SU-DHL-6 (cell line): ENCODE measurements at regions not wholly inside any gene's neighbourhood (a gene's known extent, or its start where the extent isn't known, plus 50 kb on each side); places are given as distances from the start of the nearest gene placed in this dataset.

Experiments used
- H2AFZ ChIP-seq: fragments of 200-600 bp; sonication (generic); 2 replicates; pipeline ENCODE4 v1.6.1; 2014; ENCODE audit warnings: low read depth, mild to moderate bottlenecking, moderate library complexity, mixed read lengths, antibody characterized with exemption, low read length; ENCODE audit not compliant: severe bottlenecking
- H3F3A ChIP-seq: fragments of 200-600 bp; shearing (Covaris generic); 2 replicates; pipeline ENCODE4 v1.6.0; 2016; ENCODE audit warnings: antibody characterized with exemption, mild to moderate bottlenecking; ENCODE audit not compliant: insufficient read depth
- H3K27ac ChIP-seq: fragments of 200-600 bp; sonication (generic); 2 replicates; pipeline ENCODE4 v1.5.1; 2016; ENCODE audit warnings: low read depth, mild to moderate bottlenecking, low read length, moderate library complexity, mixed read lengths
- H3K27me3 ChIP-seq: fragments of 200-600 bp; sonication (generic), shearing (Covaris generic); 2 replicates; pipeline ENCODE4 v1.6.0; 2014; ENCODE audit warnings: mild to moderate bottlenecking, low read length
- H3K36me3 ChIP-seq: fragments of 200-600 bp; sonication (generic); 2 replicates; pipeline ENCODE4 v1.6.1; 2014; ENCODE audit warnings: mild to moderate bottlenecking, low read length, mixed read lengths
- H3K4me2 ChIP-seq: fragments of 300-600, 200-600 bp; shearing (Covaris generic), sonication (generic); 2 replicates; pipeline ENCODE4 v1.6.0; 2014; ENCODE audit warnings: low read length, low read depth, mild to moderate bottlenecking; ENCODE audit not compliant: poor library complexity, severe bottlenecking
- H3K4me3 ChIP-seq: fragments of 200-600 bp; sonication (generic); 2 replicates; pipeline ENCODE4 v1.5.1; 2014; ENCODE audit warnings: antibody characterized with exemption, low read length, mild to moderate bottlenecking, mixed read lengths; ENCODE audit not compliant: insufficient read depth, poor library complexity, severe bottlenecking
- H3K79me2 ChIP-seq: fragments of 200-600 bp; sonication (generic); 2 replicates; pipeline ENCODE4 v1.6.1; 2014; ENCODE audit warnings: mild to moderate bottlenecking, low read length, moderate library complexity; ENCODE audit not compliant: insufficient read depth
- H3K9ac ChIP-seq: fragments of 200-600 bp; sonication (generic); 2 replicates; pipeline ENCODE4 v1.7.0; 2014; ENCODE audit warnings: mild to moderate bottlenecking, low read length
- H3K9me2 ChIP-seq: fragments of 200-600 bp; sonication (generic); replicated peaks from 2 replicates; pipeline ENCODE4 v1.6.1; 2014; ENCODE audit warnings: low read length; ENCODE audit not compliant: insufficient read depth
- H3K9me3 ChIP-seq: fragments of 200-600 bp; sonication (generic); 2 replicates; pipeline ENCODE4 v1.6.1; 2014; ENCODE audit warnings: low read length, mixed read lengths; ENCODE audit not compliant: insufficient read depth
- H4K20me1 ChIP-seq: fragments of 200-600 bp; sonication (generic); 2 replicates; pipeline ENCODE4 v1.6.1; 2014; ENCODE audit warnings: low read depth, mild to moderate bottlenecking, antibody characterized with exemption, low read length, moderate library complexity, mixed read lengths
- EZH2phosphoT487 ChIP-seq: fragments of 200-600 bp; sonication (generic), shearing (Covaris generic); conservative IDR thresholded peaks from 2 replicates; pipeline ENCODE4 v1.6.1; 2018; ENCODE audit warnings: mild to moderate bottlenecking, antibody characterized with exemption, low read length, moderate library complexity, mixed read lengths
- TF ChIP-seq, protein P1 (sequence below): fragments of 200-600 bp; sonication (generic); IDR thresholded peaks from one replicate; pipeline ENCODE4 v1.5.1; 2017; ENCODE audit warnings: antibody characterized with exemption, mild to moderate bottlenecking, low read length, moderate library complexity; ENCODE audit not compliant: insufficient read depth, poor library complexity, severe bottlenecking

DNA sequence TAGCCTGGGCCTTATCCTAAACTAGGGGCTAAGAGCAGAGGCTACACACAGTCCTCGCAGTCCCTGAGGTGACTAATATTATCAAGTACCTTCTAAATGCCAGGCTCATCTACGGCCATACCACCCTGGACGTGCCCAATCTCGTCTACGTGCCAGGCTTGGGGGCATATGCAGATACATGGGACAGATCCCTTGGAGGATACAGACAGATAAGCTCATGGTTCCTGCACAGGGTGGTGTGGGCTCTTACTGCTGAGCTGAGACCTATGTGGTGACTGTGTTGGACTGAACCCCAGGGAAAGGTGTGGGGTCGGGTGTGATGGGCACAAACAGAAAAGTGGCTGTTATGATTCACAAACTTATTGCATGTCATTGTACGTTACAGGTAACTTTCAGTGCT, 268.4 kb upstream of the NEBL start:
- no peak overlapping the region for H3K9ac ChIP-seq
- H3K27me3 ChIP-seq = no peaks in the 10 kb centered on the region
- no peak overlapping the region for H3K4me2 ChIP-seq
- no peaks in the 10 kb centered on the region for H3K9me2 ChIP-seq
- H3F3A ChIP-seq = no peaks in the 10 kb centered on the region
- no peak overlapping the region for H3K4me3 ChIP-seq
- no peaks in the 10 kb centered on the region for H3K36me3 ChIP-seq
- no peaks in the 10 kb centered on the region for H3K79me2 ChIP-seq
- no peak overlapping the region for H2AFZ ChIP-seq
- H3K27ac ChIP-seq = no peak overlapping the region
- no peaks in the 10 kb centered on the region for H3K9me3 ChIP-seq
- H4K20me1 ChIP-seq = no peaks in the 10 kb centered on the region
- TF ChIP-seq, protein P1, sequence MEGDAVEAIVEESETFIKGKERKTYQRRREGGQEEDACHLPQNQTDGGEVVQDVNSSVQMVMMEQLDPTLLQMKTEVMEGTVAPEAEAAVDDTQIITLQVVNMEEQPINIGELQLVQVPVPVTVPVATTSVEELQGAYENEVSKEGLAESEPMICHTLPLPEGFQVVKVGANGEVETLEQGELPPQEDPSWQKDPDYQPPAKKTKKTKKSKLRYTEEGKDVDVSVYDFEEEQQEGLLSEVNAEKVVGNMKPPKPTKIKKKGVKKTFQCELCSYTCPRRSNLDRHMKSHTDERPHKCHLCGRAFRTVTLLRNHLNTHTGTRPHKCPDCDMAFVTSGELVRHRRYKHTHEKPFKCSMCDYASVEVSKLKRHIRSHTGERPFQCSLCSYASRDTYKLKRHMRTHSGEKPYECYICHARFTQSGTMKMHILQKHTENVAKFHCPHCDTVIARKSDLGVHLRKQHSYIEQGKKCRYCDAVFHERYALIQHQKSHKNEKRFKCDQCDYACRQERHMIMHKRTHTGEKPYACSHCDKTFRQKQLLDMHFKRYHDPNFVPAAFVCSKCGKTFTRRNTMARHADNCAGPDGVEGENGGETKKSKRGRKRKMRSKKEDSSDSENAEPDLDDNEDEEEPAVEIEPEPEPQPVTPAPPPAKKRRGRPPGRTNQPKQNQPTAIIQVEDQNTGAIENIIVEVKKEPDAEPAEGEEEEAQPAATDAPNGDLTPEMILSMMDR = no peak
- no peak for TF ChIP-seq EZH2phosphoT487

DNA sequence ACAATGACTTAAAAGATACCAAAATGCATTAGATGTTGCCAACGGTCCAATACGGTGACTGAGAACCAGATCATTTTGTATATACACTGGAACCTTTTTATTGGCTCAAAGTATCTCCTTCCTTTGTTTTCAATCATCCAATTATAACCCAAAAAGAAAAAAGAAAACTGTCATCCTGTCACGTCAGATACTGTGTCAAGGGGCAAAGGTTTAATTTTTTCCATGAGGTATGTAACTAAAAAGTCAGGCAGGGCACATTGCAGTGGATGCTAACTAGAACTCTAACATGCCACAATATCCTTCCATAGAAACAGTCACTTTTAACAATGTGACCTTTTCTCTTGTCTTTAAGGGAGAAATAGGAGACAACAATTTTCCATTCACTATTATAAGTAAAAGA, 267.6 kb upstream of the NEBL start:
- H3K4me2 ChIP-seq = no peak overlapping the region
- H3K27ac ChIP-seq = no peak overlapping the region
- no peaks in the 10 kb centered on the region for H3F3A ChIP-seq
- TF ChIP-seq, protein P1 = no peak
- no peak for TF ChIP-seq EZH2phosphoT487
- no peaks in the 10 kb centered on the region for H3K79me2 ChIP-seq
- no peaks in the 10 kb centered on the region for H3K9me3 ChIP-seq
- H3K9ac ChIP-seq = no peak overlapping the region
- no peak overlapping the region for H2AFZ ChIP-seq
- H3K9me2 ChIP-seq = no peaks in the 10 kb centered on the region
- no peaks in the 10 kb centered on the region for H3K27me3 ChIP-seq
- H4K20me1 ChIP-seq = no peaks in the 10 kb centered on the region
- H3K36me3 ChIP-seq = no peaks in the 10 kb centered on the region
- no peak overlapping the region for H3K4me3 ChIP-seq

DNA sequence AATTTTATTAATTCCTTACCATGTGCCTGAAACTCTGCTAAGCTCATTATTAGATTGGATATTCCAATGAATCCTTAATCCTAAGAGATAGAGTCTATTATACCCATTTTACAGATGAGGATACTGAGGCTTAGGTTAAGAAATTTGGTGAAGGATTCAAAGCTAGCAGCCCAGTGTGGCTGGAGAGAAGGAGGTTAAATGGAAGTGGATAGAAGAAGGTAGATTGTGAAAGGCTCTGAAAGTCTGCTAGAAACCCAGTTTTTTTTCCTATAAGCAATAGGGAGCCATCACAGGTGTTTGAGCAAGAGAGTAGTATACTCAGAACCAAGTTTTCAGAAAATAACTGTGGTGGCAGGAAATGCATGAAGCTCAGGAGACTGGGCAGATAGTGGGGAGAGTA, 265.8 kb upstream of the NEBL start:
- H3K27me3 ChIP-seq = no peaks in the 10 kb centered on the region
- TF ChIP-seq EZH2phosphoT487 = no peak
- TF ChIP-seq, protein P1 = no peak

More for the DNA sequence above, 265.8 kb upstream of the NEBL start:
- no peaks in the 10 kb centered on the region for H3F3A ChIP-seq
- H3K4me3 ChIP-seq = no peak overlapping the region
- H3K9me2 ChIP-seq = no peaks in the 10 kb centered on the region
- H3K79me2 ChIP-seq = no peaks in the 10 kb centered on the region
- no peaks in the 10 kb centered on the region for H4K20me1 ChIP-seq
- no peaks in the 10 kb centered on the region for H3K9me3 ChIP-seq
- no peak overlapping the region for H2AFZ ChIP-seq
- H3K27ac ChIP-seq = no peak overlapping the region
- no peak overlapping the region for H3K9ac ChIP-seq
- H3K36me3 ChIP-seq = no peaks in the 10 kb centered on the region
- no peak overlapping the region for H3K4me2 ChIP-seq
